Adrenal gland (tissue), 9 donors: ENCODE measurements at regions not wholly inside any gene's neighbourhood (a gene's known extent, or its start where the extent isn't known, plus 50 kb on each side); places are given as distances from the start of the nearest gene placed in this dataset.

Experiments
- DNase-seq, 7 donors: peaks; one replicate each; pipeline ENCODE4 v3.0.0-alpha.2; 2019 to 2020
- H3K27ac ChIP-seq, 5 donors: fragments of 200-600 bp; sonication (generic) in 4 of 5; 1 replicate in 3 of 5; 2 replicates in 2 of 5; pipeline versions ENCODE4 v1.5.1 to v1.8.0; 2016 to 2020; ENCODE audit warnings: mild to moderate bottlenecking in 1 of 5
- H3K27me3 ChIP-seq: fragments of 200-600 bp; 2 replicates; pipeline ENCODE4 v1.8.0; 2021
- H3K36me3 ChIP-seq, 2 donors: fragments of 200-600 bp; replicated peaks in 1 of 2; 1 replicate in 1 of 2; 2 replicates in 1 of 2; pipeline versions ENCODE4 v1.5.1 to v1.8.0; 2018 to 2022
- H3K4me1 ChIP-seq, 2 donors: fragments of 200-600 bp; replicated peaks in 1 of 2; 1 replicate in 1 of 2; 2 replicates in 1 of 2; pipeline versions ENCODE4 v1.5.1 to v1.8.0; 2018 to 2021
- H3K4me3 ChIP-seq, 4 donors: fragments of 200-600 bp; sonication (generic) in 3 of 4; one replicate each; pipeline ENCODE4 v1.5.1; 2016 to 2018
- H3K9me3 ChIP-seq, 3 donors: fragments of 200-600 bp; sonication (generic) in 1 of 3; replicated peaks in 1 of 3; 1 replicate in 2 of 3; 2 replicates in 1 of 3; pipeline versions ENCODE4 v1.5.1 to v1.8.0; 2016 to 2021
- CTCF ChIP-seq, 6 experiments: fragments of 450-650 bp in 4 of 6; fragments of 200-600 bp in 2 of 6; sonication (generic) in 1 of 6; IDR thresholded peaks; 1 replicate in 5 of 6; 2 replicates in 1 of 6; pipeline versions ENCODE4 v1.5.1 to v1.8.0; 2016 to 2021; ENCODE audit warnings: antibody characterized with exemption in 6 of 6, mild to moderate bottlenecking in 2 of 6, moderate library complexity in 1 of 6
- POLR2A ChIP-seq, 2 donors: fragments of 450-650 bp; IDR thresholded peaks; one replicate each; pipeline ENCODE4 v1.6.1; 2017; ENCODE audit warnings: antibody characterized with exemption in 2 of 2, mild to moderate bottlenecking in 2 of 2, moderate library complexity in 1 of 2
- WGBS, 4 donors: extraction: QIAGEN DNeasy Blood & Tissue Kit in 2 of 4; methylation state at CpG; one replicate each; pipeline versions ENCODE4 v1.1.5 to v1.1.7; 2013 to 2017; 5-methylcytosine and 5-hydroxymethylcytosine counted together
- intact Hi-C, 2 donors: fragments of 100-400 bp; cut with DNase I; formaldehyde crosslinking; loops; one replicate each; pipeline versions ENCODE4 v1.14.1 to v1.15.0; 2022 to 2023
- donor health status: healthy with polysubstance abuse.
- donor health status: Bipolar disorder and iron deficiency.
- donor health status: DM: yes; HTN: yes; CAD: no.
- donor health status: DM: no; HTN: no; CAD: no.
- donor health status: DM: no; HTN: no; CAD: no.

- intact Hi-C loops: no loop called here
- H3K36me3 ChIP-seq: no peaks in the 10 kb centered on the region
- no peak overlapping the region for H3K4me3 ChIP-seq
- no peak for TF ChIP-seq POLR2A (IDR thresholded peaks at IDR 0.05)
- no peak for TF ChIP-seq CTCF (IDR thresholded peaks at IDR 0.05)
- H3K27me3 ChIP-seq: no peaks in the 10 kb centered on the region
- H3K9me3 ChIP-seq: no peaks in the 10 kb centered on the region
- no peaks in the 10 kb centered on the region for H3K4me1 ChIP-seq
- DNase-seq: no peak
- 62 to 76% (median 71%) methylated on average over 2 of the region's 2 CpGs for WGBS, 4 donors
- H3K27ac ChIP-seq: no peak overlapping the region
These were observed 321.3 kb upstream of the MBL2 start for GRCh38 chr10:53093878-53094277.

DNA sequence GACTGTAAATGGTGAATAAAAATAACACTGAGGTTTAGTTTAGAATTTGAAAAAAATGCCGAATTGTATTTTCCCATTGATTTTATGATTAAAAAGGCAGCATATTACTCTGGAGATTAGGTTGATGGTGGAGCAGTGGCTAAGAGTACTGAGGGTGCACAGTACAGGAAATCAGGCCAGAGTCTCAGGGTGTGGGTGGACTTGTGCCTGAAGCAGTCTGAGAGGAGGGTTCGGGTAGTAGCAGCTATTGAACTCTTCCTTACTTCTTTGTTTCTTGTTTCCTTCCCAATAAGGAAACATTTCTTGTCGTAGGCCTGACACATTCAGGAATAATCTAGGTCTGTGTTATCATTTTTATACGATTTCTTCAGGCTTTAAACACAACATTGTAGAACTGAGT is 319.0 kb upstream of the MBL2 start:
- intact Hi-C loops: no loop called here
- Histone ChIP-seq H3K27ac (no peak overlapping the region), H3K27me3 (no peaks in the 10 kb centered on the region), H3K9me3 (no peaks in the 10 kb centered on the region), H3K36me3 (no peaks in the 10 kb centered on the region), H3K4me1 (no peaks in the 10 kb centered on the region), H3K4me3 (no peak overlapping the region)
- DNase-seq: no peak
- 58 to 67% (median 64%) methylated on average over 4 of the region's 4 CpGs for WGBS, 4 donors
- TF ChIP-seq CTCF (IDR thresholded peaks at IDR 0.05) (no peak), POLR2A (IDR thresholded peaks at IDR 0.05) (no peak)

DNA sequence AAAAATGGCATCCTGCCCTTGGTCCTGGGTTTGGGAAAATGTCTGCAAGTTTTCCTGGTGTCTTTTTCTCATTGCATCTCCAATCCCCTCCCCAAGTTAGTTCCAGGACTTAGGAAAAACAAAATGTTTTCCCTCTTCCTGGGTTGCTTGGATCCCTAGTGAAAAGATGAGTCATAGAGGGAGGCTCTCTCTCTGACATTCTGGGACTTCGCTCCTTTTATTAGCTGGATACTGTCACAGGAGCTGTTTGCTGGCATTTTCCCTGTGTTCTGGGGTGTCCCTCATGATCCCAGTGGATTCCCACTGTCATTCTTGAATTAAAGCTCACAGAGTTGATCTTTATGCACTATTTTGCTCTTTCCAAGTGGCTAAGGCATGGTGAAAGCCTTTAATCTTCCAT is 316.4 kb upstream of the MBL2 start:
- WGBS, 4 donors: 71 to 85% (median 76%) methylated on average over 1 of the region's 1 CpG
- no peak for TF ChIP-seq POLR2A (IDR thresholded peaks at IDR 0.05)
- no peak for TF ChIP-seq CTCF (IDR thresholded peaks at IDR 0.05)
- intact Hi-C loops: no loop called here

GRCh38 chr10:53079283-53079682 is 306.7 kb upstream of the MBL2 start:
- Histone ChIP-seq H3K27me3 (no peaks in the 10 kb centered on the region), H3K36me3 (no peaks in the 10 kb centered on the region), H3K4me1 (no peaks in the 10 kb centered on the region), H3K9me3 (no peaks in the 10 kb centered on the region), H3K27ac (no peak overlapping the region), H3K4me3 (no peak overlapping the region)
- intact Hi-C loops: no loop called here
- TF ChIP-seq POLR2A (IDR thresholded peaks at IDR 0.05) (no peak), CTCF (IDR thresholded peaks at IDR 0.05) (no peak)
- 68 to 74% (median 70%) methylated on average over 3 of the region's 3 CpGs for WGBS, 4 donors
- no peak for DNase-seq

More for the DNA sequence above, 316.4 kb upstream of the MBL2 start:
- H3K27ac ChIP-seq: no peak overlapping the region
- no peaks in the 10 kb centered on the region for H3K4me1 ChIP-seq
- no peak overlapping the region for H3K4me3 ChIP-seq
- DNase-seq: no peak
- H3K27me3 ChIP-seq: no peaks in the 10 kb centered on the region
- no peaks in the 10 kb centered on the region for H3K36me3 ChIP-seq
- H3K9me3 ChIP-seq: no peaks in the 10 kb centered on the region
